Breast epithelium (tissue), 3 donors: ENCODE measurements at regions not wholly inside any gene's neighbourhood (a gene's known extent, or its start where the extent isn't known, plus 50 kb on each side); places are given as distances from the start of the nearest gene placed in this dataset.

Experiments
- POLR2A ChIP-seq: fragments of 450-650 bp; IDR thresholded peaks from one replicate; pipeline ENCODE4 v1.6.1; 2016; ENCODE audit warnings: antibody characterized with exemption, mild to moderate bottlenecking, moderate library complexity
- TF ChIP-seq, protein P1 (sequence below), 3 donors: fragments of 450-650 bp; IDR thresholded peaks; one replicate each; pipeline ENCODE4 v1.5.1; 2016 to 2017; ENCODE audit warnings: antibody characterized with exemption in 3 of 3, mild to moderate bottlenecking in 3 of 3, moderate library complexity in 3 of 3

DNA sequence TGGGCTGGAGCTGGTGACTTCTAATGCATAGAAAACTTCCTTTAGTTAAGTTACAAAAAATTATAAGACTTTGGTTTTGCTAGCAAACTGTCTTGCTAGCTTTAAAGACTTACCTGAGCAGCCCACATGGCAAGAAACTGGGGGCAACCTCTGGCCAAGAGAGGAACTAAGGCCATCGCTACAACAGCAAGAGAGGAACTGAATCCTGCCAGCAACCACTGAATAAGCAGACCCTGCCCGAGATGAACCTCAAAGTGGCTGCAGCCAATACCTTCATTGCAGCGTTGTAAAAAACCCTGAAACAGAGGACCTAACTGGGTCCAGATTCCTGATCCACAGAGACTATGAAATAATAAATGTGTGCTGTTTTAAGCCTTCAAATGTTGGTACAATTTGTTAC, 54.6 kb upstream of the STARD3NL start:
- no peak for TF ChIP-seq POLR2A
- TF ChIP-seq, protein P1, sequence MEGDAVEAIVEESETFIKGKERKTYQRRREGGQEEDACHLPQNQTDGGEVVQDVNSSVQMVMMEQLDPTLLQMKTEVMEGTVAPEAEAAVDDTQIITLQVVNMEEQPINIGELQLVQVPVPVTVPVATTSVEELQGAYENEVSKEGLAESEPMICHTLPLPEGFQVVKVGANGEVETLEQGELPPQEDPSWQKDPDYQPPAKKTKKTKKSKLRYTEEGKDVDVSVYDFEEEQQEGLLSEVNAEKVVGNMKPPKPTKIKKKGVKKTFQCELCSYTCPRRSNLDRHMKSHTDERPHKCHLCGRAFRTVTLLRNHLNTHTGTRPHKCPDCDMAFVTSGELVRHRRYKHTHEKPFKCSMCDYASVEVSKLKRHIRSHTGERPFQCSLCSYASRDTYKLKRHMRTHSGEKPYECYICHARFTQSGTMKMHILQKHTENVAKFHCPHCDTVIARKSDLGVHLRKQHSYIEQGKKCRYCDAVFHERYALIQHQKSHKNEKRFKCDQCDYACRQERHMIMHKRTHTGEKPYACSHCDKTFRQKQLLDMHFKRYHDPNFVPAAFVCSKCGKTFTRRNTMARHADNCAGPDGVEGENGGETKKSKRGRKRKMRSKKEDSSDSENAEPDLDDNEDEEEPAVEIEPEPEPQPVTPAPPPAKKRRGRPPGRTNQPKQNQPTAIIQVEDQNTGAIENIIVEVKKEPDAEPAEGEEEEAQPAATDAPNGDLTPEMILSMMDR (IDR thresholded peaks at IDR 0.05) = no peak
